Activated T-cell treated with anti-CD3 and anti-CD28 coated beads for 48 hours (primary cell): ENCODE measurements at regions not wholly inside any gene's neighbourhood (a gene's known extent, or its start where the extent isn't known, plus 50 kb on each side); places are given as distances from the start of the nearest gene placed in this dataset.
"Not testable (repeated sequence)": the region's sequence is repeated elsewhere in the genome, so short reads cannot be mapped to it uniquely, and the experiment has no call there.

Source experiments
- DNase-seq: peaks from one replicate; pipeline ENCODE4 v3.0.0-alpha.2; 2020; ENCODE audit warnings: low read depth

DNA sequence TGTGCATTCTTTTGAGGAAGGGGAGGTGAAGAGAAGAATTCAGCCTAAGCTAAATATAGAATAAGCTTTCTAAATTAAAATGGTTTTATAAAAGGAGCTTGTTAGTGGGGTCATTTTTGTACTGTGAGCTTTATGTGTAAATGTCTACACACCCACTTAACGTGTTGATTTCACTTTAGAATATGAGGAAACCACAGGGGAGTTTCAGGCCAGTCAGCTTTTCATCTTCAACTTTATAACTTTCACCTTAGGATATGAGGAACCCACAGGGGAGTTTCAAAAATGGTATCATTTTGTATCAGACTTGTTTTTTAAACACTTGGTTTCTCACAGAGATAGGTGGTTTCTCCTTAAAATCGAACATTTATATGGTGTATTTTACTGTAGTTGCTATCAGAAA lies 120.7 kb upstream of the NIPA1 start:
- not testable (repeated sequence) for DNase-seq

DNA sequence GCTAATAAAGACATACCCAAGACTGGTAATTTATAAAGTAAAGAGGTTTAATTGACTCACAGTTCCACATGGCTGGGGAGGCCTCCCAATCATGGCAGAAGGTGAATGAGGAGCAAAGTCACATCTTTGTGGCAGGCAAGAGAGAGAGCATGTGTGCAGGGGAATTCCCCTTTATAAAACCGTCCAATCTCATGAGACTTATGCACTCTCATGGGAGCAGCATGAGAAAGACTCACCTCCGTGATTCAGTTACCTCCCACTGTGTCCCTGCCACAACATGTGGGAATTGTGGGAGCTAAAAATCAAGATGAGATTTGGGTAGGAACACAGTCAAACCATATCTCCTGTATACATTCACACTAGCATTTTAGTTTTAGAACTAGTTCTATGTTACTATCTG lies 101.7 kb upstream of the NIPA1 start:
- DNase-seq = not testable (repeated sequence)

DNA sequence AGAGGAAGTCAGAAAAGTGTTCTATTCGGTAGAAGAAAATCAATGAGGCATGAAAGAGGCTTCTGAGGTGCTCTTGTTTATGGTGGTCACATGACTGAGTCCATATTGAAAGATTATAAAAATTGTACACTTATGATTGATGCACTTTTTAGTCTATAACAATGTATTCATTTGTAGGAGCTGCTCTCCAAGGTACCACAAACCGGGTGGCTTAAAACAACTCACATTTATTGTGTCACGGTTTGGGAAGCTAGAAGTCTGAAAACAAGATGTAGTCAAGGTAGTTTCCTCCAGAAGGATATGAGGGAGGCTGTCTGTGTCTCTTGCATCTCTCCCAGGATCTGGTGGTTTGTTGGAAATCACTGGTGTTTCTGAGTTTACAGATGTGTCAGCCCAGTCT lies 86.6 kb upstream of the NIPA1 start:
- not testable (repeated sequence) for DNase-seq

DNA sequence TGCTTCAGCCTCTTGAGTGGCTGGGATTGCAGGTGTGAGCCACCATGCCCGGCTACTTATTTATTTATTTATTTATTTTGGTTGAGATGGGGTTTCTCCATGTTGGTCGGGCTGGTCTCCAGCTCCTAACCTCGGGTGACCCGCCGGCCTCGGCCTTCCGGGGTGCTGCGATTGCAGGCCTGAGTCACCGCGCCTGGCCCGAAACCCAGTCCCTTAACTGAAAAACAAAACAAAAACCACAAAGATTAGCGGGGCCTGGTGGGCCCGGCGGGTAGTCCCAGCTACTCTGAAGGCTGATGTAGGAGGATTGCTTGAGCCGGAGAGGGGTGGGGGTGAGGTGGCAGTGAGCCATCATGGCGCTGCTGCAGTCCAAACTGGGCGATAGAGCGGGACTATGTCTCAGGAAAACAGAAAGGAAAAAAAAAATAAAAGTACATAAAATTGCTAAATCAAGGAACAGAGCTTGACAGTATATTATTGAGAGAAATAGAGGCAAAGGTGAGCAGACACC lies 75.6 kb upstream of the NIPA1 start:
- not testable (repeated sequence) for DNase-seq

DNA sequence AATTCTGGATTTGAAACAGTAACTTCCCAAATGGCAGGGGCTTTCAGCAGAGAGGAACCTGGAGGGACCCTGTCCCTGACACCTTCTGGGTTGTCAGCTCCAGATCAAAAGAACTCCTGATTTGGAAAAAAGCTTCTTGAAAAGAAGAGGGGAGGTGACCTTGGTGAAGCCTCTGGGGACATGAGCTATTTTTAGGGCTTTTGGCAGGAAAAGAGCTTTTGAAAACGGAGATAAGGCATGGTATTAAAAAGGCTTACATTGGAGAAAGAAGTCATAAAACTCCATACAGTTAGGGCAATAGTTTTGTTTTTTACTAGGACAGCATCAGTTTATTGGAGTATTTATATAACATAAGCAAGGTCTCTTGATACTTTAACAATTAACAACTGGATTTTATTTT lies 72.5 kb upstream of the NIPA1 start:
- DNase-seq = not testable (repeated sequence)

DNA sequence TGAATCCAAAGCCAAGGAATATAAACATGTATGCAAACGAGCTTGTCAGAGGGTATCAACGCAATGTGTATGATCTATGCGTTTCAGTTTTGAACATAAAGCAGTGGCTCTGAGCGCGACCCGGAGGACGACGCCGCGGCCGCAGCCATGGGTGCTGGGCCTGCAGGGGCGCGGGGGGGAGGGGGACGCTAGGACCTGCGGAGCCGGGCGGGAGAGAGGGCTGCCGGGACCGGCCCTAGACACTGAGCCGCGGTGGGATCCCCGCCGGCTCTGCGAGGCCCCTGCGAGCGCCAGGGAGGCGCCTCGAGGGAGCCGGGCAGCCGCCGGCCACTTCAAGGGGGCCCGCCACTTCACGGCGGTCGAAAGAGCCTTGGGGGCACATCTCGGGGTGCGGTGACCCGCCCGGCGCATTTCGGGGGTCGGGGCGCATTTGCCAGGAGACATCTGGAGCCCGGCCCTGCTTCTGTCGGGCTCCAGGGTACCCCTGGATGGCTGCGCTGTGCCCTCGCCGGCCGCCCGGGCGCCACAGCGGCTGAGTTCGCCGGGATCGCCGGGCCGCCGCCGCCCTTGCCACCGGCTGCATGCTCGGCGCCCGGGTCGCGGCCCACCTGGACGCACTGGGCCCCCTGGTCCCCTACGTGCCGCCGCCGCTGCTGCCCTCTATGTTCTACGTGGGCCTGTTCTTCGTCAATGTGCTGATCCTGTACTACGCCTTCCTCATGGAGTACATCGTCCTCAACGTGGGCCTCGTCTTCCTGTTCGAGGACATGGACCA lies 71.9 kb upstream of the NIPA1 start:
- not testable (repeated sequence) for DNase-seq

DNA sequence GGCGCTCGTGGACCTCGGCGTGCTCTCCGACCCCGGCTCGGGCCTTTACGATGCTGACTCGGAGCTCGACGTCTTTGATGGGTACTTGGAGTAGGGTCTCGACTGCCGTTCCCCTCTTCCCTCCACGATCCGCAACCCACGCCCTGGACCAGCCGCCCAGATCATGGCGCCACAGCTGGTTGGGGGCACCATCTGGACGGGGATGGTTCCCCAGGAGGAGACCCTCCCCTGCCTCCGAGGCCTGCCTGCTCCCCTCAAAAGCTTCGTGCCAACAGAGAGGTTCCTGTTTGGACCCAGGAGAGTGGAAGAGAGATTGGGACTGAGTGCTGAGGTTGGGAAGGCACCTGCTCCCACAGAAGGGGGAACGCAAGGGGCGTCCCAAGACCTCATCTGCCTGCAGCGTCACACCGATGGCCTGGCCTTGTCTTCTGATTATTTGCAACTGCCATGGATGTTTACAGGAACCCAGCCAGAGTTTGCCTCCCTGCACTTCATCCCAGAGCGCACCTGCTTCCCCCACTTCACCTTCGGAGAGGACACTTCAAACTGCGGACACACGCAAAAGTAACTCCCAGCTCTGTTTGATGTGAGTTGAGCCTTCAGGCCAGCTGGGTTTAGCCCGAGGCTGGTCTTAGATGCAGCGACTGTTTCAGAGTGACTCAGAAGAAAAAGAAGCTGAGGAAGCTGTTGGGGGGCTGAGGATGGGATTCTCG lies 71.2 kb upstream of the NIPA1 start:
- DNase-seq = not testable (repeated sequence)

DNA sequence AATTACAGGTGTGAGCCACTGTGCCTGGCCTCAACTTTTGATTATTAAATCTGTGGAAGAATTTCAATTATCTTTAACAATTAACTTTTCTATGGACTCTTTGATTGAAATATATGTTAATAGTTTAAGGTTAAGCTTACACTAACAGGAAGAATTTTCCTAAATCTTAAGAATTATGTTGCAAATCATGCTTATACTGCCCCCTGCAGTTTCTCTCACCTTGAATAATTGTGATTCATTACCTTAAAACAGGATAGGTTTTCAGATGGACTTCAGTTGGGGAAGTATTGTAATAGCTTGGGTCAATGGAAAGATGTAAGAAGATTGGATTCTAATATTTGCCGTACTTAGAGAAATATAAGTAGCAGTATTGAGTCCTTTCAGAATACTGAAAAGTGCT lies 66.5 kb upstream of the NIPA1 start:
- not testable (repeated sequence) for DNase-seq

DNA sequence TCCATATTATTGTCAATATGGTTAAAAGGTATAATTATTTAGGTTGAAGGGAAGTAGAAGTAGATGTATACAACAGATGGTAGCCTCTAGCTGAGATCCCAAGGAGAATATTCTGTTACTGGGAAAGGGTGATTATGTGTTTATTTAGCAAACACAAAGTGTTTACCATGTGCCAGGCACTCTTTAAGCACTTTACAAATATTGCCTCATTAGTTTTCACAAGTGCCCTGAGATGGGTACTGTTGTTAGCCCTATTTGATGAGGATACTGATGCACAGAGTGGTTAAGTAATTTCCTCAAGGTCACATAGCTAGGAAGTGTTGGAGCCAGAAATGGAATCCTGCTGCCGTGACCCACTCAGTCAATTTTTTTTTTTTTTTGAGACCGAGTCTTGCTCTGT lies 60.3 kb upstream of the NIPA1 start:
- DNase-seq = not testable (repeated sequence)

DNA sequence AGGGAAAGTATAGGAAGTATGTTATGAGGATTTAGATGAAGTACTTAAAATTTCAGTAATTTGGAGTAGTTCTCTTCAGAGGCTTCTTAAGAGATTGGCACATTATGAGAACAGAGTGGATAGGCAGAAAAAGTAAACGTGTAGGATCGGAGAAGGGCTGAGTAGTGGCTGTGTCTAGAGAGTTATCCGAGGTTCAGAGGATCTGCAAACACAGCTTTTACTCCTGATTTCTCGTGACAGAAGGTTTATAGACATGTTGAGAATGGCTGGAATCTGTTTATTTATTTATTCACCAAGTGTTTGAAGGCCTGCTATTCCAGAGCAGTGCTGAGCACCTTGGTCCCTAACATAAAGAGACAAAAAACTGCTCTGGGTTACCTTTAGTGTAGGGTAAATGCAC lies 51.4 kb upstream of the NIPA1 start:
- DNase-seq = not testable (repeated sequence)

DNA sequence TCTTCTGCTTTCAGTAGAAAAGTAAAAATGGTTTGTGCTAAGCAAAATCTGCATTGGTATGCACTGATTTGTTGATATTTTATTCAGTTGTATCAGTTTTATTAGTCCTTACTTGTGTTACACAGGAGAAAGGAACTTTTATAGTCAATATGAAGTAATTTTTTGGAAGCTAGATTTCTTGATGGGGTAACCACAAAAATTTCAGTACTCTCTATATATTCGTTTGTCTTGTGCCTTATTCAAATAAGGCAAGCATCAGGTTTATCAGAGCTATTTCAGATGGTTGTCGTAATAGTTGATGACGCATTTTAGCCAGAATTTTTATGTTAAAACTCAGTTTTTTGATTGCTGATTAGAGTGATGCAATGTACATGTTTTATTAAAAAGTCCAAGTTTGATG lies 50.7 kb upstream of the NIPA1 start:
- no peak for DNase-seq

DNA sequence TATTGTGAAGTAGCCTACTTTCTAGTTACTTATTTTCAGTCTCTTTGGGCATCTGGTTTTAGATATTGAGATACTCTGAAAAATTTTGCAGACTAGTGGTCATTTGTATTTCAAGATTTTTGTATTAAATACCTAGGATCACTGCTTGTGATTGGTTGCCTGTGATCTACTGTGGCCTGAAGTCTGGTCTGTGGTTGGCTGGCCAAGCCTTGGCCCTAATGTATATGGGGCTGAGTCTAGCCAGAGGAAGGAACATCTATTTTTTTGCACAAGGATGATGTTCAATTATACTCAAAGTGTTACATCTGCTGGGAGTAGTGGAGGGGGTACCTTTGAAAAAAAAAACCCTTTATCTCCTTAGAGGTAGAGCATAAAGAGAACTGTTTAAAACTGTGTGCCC lies 50.2 kb upstream of the NIPA1 start:
- not testable (repeated sequence) for DNase-seq
